ENCODE measurements at regions not wholly inside any gene's neighbourhood (a gene's known extent, or its start where the extent isn't known, plus 50 kb on each side); places are given as distances from the start of the nearest gene placed in this dataset.
A peak's percentile ranks its signal among the peaks of the same experiment; 100 is the strongest.
"Not testable (repeated sequence)": the region's sequence is repeated elsewhere in the genome, so short reads cannot be mapped to it uniquely, and the experiment has no call there.

- H3K27ac Mint-ChIP-seq: no peak overlapping the region
- no peaks in the 10 kb centered on the region; the same call in 1 of the 2 replicates for H3K9me3 Mint-ChIP-seq
- H3K27me3 Mint-ChIP-seq (ENCODE audit: insufficient read depth): peaks cover 2% of the 10 kb centered on the region
- TF ChIP-seq CTCF (IDR thresholded peaks at IDR 0.05): no peak
- DNase-seq: no peak
- H3K4me1 Mint-ChIP-seq (ENCODE audit: low read depth): peaks cover 42% of the 10 kb centered on the region
- H3K36me3 Mint-ChIP-seq (ENCODE audit: low read depth): no peaks in the 10 kb centered on the region; the same call in 1 of the 2 replicates
- no peak overlapping the region for H3K4me3 Mint-ChIP-seq
These were observed 116.7 kb upstream of the CIBAR2 start for GRCh38 chr16:85228970-85229430.

- Mint-ChIP-seq H3K27ac (no peak overlapping the region), H3K36me3 (ENCODE audit: low read depth) (no peaks in the 10 kb centered on the region; the same call in 1 of the 2 replicates), H3K9me3 (no peaks in the 10 kb centered on the region; the same call in 1 of the 2 replicates), H3K4me1 (ENCODE audit: low read depth) (peaks cover 48% of the 10 kb centered on the region), H3K4me3 (no peak overlapping the region), H3K27me3 (ENCODE audit: insufficient read depth) (peaks cover 2% of the 10 kb centered on the region)
- TF ChIP-seq CTCF (IDR thresholded peaks at IDR 0.05): no peak
- DNase-seq: no peak
These were observed 117.7 kb upstream of the CIBAR2 start for GRCh38 chr16:85229869-85230462.

GRCh38 chr16:85230764-85231383, 118.6 kb upstream of the CIBAR2 start:
- H3K4me3 Mint-ChIP-seq; H3K9me3 Mint-ChIP-seq; DNase-seq; H3K27me3 Mint-ChIP-seq (ENCODE audit: insufficient read depth); H3K36me3 Mint-ChIP-seq (ENCODE audit: low read depth): not testable (repeated sequence)
- Mint-ChIP-seq H3K27ac (peak overlapping the region; percentile 2; the same call in 1 of the 2 replicates), H3K4me1 (ENCODE audit: low read depth) (peaks cover 48% of the 10 kb centered on the region)

GRCh38 chr16:85231959-85232358, 119.7 kb upstream of the CIBAR2 start:
- TF ChIP-seq CTCF (IDR thresholded peaks at IDR 0.05): no peak
- no peaks in the 10 kb centered on the region; the same call in 1 of the 2 replicates for H3K36me3 Mint-ChIP-seq (ENCODE audit: low read depth)
- no peak for DNase-seq
- H3K4me1 Mint-ChIP-seq (ENCODE audit: low read depth): peaks cover 51% of the 10 kb centered on the region
- H3K27ac Mint-ChIP-seq: peak overlapping the region; percentile 56; the same call in 1 of the 2 replicates
- no peaks in the 10 kb centered on the region; the same call in 1 of the 2 replicates for H3K9me3 Mint-ChIP-seq
- peaks cover 2% of the 10 kb centered on the region for H3K27me3 Mint-ChIP-seq (ENCODE audit: insufficient read depth)
- no peak overlapping the region for H3K4me3 Mint-ChIP-seq

- Mint-ChIP-seq H3K27me3 (ENCODE audit: insufficient read depth) (peaks cover 2% of the 10 kb centered on the region), H3K27ac (peak overlapping the region; percentile 27; the same call in 1 of the 2 replicates), H3K4me3 (no peak overlapping the region), H3K4me1 (ENCODE audit: low read depth) (peaks cover 51% of the 10 kb centered on the region), H3K36me3 (ENCODE audit: low read depth) (no peaks in the 10 kb centered on the region), H3K9me3 (no peaks in the 10 kb centered on the region; the same call in 1 of the 2 replicates)
- no peak for TF ChIP-seq CTCF (IDR thresholded peaks at IDR 0.05)
- no peak for DNase-seq
These were observed 120.3 kb upstream of the CIBAR2 start for GRCh38 chr16:85232369-85233142.
